Natural killer cell (primary cell): ENCODE measurements at regions not wholly inside any gene's neighbourhood (a gene's known extent, or its start where the extent isn't known, plus 50 kb on each side); places are given as distances from the start of the nearest gene placed in this dataset.

Source experiments
- ATAC-seq, 3 donors: fragments of 150-1000 bp in 2 of 3; fragments of 200-7000 bp in 1 of 3; cut with Tn5 transposase; 1 replicate in 1 of 3; 2 replicates in 2 of 3; pipeline ENCODE4 v1.10.0; 2021; ENCODE audit warnings: mild to moderate bottlenecking in 2 of 3, moderate library complexity in 2 of 3
- DNase-seq, 2 donors: peaks; one replicate each; pipeline versions ENCODE4 v3.0.0 to v3.0.0-alpha.2; 2013 to 2021; ENCODE audit warnings: mixed read lengths in 1 of 2
- H3K27ac ChIP-seq: one replicate; pipeline ENCODE4 v1.5.1; 2013; ENCODE audit warnings: mild to moderate bottlenecking, low read length
- H3K27me3 ChIP-seq: one replicate; pipeline ENCODE4 v1.6.1; 2013; ENCODE audit warnings: low read length; ENCODE audit not compliant: control insufficient read depth, insufficient read depth
- H3K36me3 ChIP-seq: one replicate; pipeline ENCODE4 v1.6.1; 2013; ENCODE audit warnings: low read length; ENCODE audit not compliant: control insufficient read depth, insufficient read depth
- H3K4me1 ChIP-seq: one replicate; pipeline ENCODE4 v1.6.1; 2013; ENCODE audit warnings: low read length; ENCODE audit not compliant: control insufficient read depth, insufficient read depth
- H3K4me3 ChIP-seq: one replicate; pipeline ENCODE4 v1.5.1; 2013; ENCODE audit warnings: low read length
- H3K9me3 ChIP-seq: one replicate; pipeline ENCODE4 v1.6.1; 2013; ENCODE audit warnings: low read length; ENCODE audit not compliant: control insufficient read depth, insufficient read depth
- H3K27ac Mint-ChIP-seq, 2 donors: one replicate each; pipeline ENCODE4 v1.8.0; 2022; ENCODE audit warnings: mild to moderate bottlenecking in 2 of 2, mixed read lengths in 2 of 2, moderate library complexity in 1 of 2
- H3K27me3 Mint-ChIP-seq, 2 donors: one replicate each; pipeline ENCODE4 v1.8.0; 2022; ENCODE audit warnings: low read depth in 2 of 2, mixed read lengths in 2 of 2
- H3K36me3 Mint-ChIP-seq: one replicate; pipeline ENCODE4 v1.8.0; 2022; ENCODE audit warnings: mixed read lengths
- H3K4me1 Mint-ChIP-seq, 2 donors: one replicate each; pipeline ENCODE4 v1.8.0; 2022; ENCODE audit warnings: mixed read lengths in 2 of 2
- H3K4me3 Mint-ChIP-seq: one replicate; pipeline ENCODE4 v1.8.0; 2022; ENCODE audit warnings: mild to moderate bottlenecking, moderate library complexity, mixed read lengths
- H3K9me3 Mint-ChIP-seq, 2 donors: one replicate each; pipeline ENCODE4 v1.8.0; 2022; ENCODE audit warnings: mixed read lengths in 2 of 2
- CTCF ChIP-seq: fragments of 200-600 bp; IDR thresholded peaks from one replicate; pipeline ENCODE4 v1.8.0; 2022; ENCODE audit warnings: antibody characterized with exemption
- WGBS: methylation state at CpG from one replicate; pipeline ENCODE4 v1.1.7; 2013; ENCODE audit warnings: missing lambda C conversion rate; ENCODE audit not compliant: insufficient coverage; 5-methylcytosine and 5-hydroxymethylcytosine counted together
- intact Hi-C: fragments of 100-400 bp; cut with micrococcal nuclease; formaldehyde crosslinking; loops from one replicate; pipeline ENCODE4 v1.14.2; 2022

DNA sequence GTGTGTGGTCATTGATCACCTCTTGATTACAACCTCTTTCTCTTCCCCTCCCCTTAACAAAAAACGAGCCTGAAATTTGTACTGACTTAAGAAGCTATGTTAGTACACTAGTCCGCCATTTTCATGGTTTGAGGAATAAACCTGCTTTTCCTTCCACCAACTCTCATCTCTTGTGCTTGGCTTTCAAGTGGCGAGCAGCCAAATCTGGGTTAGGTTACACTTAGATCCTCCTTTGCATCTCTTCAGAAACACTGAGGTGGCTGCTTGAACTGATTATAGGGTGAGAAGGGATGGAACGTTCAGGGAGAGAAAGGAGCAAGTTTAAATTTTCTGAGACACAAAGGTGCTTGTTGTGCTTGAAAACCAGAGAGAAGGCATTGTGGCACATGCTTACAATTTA, 2171.4 kb downstream of the LRRC4C start:
- ATAC-seq = no peak
- no peaks in the 10 kb centered on the region for H3K4me1 Mint-ChIP-seq
- H3K4me3 Mint-ChIP-seq = no peak overlapping the region
- DNase-seq = no peak
- no peaks in the 10 kb centered on the region for H3K27me3 Mint-ChIP-seq
- no peak for TF ChIP-seq CTCF
- H3K9me3 Mint-ChIP-seq = peaks cover 13 to 25% of the 10 kb centered on the region in 2 donors
- Histone ChIP-seq H3K27me3 (no peaks in the 10 kb centered on the region), H3K27ac (no peak overlapping the region), H3K4me3 (no peak overlapping the region), H3K4me1 (no peaks in the 10 kb centered on the region), H3K9me3 (peaks cover 8% of the 10 kb centered on the region), H3K36me3 (no peaks in the 10 kb centered on the region)
- peaks cover 3% of the 10 kb centered on the region for H3K36me3 Mint-ChIP-seq
- intact Hi-C loops = no loop called here
- no peak overlapping the region for H3K27ac Mint-ChIP-seq
- WGBS = 69% methylated on average over 4 of the region's 4 CpGs

- no peak overlapping the region for H3K4me3 ChIP-seq
- peaks cover 2 to 3% of the 10 kb centered on the region in 2 donors for H3K9me3 Mint-ChIP-seq
- intact Hi-C loops = no loop called here
These were observed 2191.2 kb downstream of the LRRC4C start for GRCh38 chr11:39268176-39268690.

GRCh38 chr11:39255648-39256047, 2203.8 kb downstream of the LRRC4C start:
- no peaks in the 10 kb centered on the region for H3K27me3 Mint-ChIP-seq

More at GRCh38 chr11:39268176-39268690, 2191.2 kb downstream of the LRRC4C start:
- ATAC-seq (no peak), DNase-seq (no peak)
- Histone ChIP-seq H3K27ac (no peak overlapping the region), H3K36me3 (no peaks in the 10 kb centered on the region), H3K9me3 (no peaks in the 10 kb centered on the region), H3K4me1 (no peaks in the 10 kb centered on the region), H3K27me3 (no peaks in the 10 kb centered on the region)
- H3K36me3 Mint-ChIP-seq = no peaks in the 10 kb centered on the region
- no peak overlapping the region for H3K27ac Mint-ChIP-seq
- TF ChIP-seq CTCF = no peak
- H3K4me1 Mint-ChIP-seq = no peaks in the 10 kb centered on the region
- H3K4me3 Mint-ChIP-seq = no peak overlapping the region
- 93% methylated on average over 3 of the region's 3 CpGs for WGBS
- H3K27me3 Mint-ChIP-seq = no peaks in the 10 kb centered on the region

More at GRCh38 chr11:39255648-39256047, 2203.8 kb downstream of the LRRC4C start:
- intact Hi-C loops = no loop called here
- WGBS = 100% methylated on average over 1 of the region's 1 CpG
- Mint-ChIP-seq H3K36me3 (peaks cover 17% of the 10 kb centered on the region), H3K4me3 (no peak overlapping the region), H3K4me1 (no peaks in the 10 kb centered on the region), H3K9me3 (peaks cover 14 to 19% of the 10 kb centered on the region in 2 donors), H3K27ac (no peak overlapping the region)
- Histone ChIP-seq H3K27ac (no peak overlapping the region), H3K36me3 (no peaks in the 10 kb centered on the region), H3K27me3 (no peaks in the 10 kb centered on the region), H3K4me1 (no peaks in the 10 kb centered on the region), H3K4me3 (no peak overlapping the region), H3K9me3 (peaks cover 10% of the 10 kb centered on the region)
- no peak for DNase-seq
- no peak for TF ChIP-seq CTCF
- no peak for ATAC-seq
